ENCODE measurements at regions not wholly inside any gene's neighbourhood (a gene's known extent, or its start where the extent isn't known, plus 50 kb on each side); places are given as distances from the start of the nearest gene placed in this dataset.
A peak's percentile ranks its signal among the peaks of the same experiment; 100 is the strongest.

- no peak for DNase-seq (ENCODE audit: low read depth, low spot score)
- POLR2A ChIA-PET, result no interaction called here
- TF ChIP-seq, protein P1, sequence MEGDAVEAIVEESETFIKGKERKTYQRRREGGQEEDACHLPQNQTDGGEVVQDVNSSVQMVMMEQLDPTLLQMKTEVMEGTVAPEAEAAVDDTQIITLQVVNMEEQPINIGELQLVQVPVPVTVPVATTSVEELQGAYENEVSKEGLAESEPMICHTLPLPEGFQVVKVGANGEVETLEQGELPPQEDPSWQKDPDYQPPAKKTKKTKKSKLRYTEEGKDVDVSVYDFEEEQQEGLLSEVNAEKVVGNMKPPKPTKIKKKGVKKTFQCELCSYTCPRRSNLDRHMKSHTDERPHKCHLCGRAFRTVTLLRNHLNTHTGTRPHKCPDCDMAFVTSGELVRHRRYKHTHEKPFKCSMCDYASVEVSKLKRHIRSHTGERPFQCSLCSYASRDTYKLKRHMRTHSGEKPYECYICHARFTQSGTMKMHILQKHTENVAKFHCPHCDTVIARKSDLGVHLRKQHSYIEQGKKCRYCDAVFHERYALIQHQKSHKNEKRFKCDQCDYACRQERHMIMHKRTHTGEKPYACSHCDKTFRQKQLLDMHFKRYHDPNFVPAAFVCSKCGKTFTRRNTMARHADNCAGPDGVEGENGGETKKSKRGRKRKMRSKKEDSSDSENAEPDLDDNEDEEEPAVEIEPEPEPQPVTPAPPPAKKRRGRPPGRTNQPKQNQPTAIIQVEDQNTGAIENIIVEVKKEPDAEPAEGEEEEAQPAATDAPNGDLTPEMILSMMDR (IDR thresholded peaks at IDR 0.05; ENCODE audit: insufficient read depth, low read length, missing control alignments), result no peak
- CTCF ChIA-PET, result no interaction called here
- no peak overlapping the region for H3K4me3 ChIP-seq (ENCODE audit: low read depth, low read length)
Measured at GRCh38 chr16:75924397-75924796, 198.1 kb upstream of the CPHXL start.

DNA sequence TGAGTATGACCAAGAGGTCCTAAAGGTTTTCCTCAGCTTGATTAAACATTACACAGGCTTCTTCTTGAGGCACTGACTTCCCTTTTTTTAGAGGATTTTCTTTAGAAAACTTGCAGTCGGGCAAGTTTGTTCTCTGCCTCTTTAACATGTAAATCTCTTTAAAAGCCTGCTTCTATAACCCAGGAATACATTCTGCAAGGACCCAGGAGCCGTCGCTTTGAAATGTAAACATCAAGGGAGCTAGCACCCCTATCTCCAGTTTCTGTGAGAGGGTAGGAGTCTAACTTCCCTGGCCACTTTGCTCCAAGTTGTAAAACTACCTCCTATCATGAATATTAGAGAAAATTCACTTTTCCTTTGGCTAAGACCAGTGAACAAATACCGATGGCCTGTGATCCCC, 201.5 kb upstream of the CPHXL start:
- DNase-seq (ENCODE audit: low read depth, low spot score), result no peak
- POLR2A ChIA-PET, result no interaction called here
- no peak overlapping the region for H3K4me3 ChIP-seq (ENCODE audit: low read depth, low read length)
- TF ChIP-seq, protein P1 (IDR thresholded peaks at IDR 0.05; ENCODE audit: insufficient read depth, low read length, missing control alignments), result no peak
- CTCF ChIA-PET, result no interaction called here

GRCh38 chr16:75928295-75928694, 202.0 kb upstream of the CPHXL start:
- ChIA-PET POLR2A (no interaction called here), CTCF (no interaction called here)

GRCh38 chr16:75929046-75929445, 202.8 kb upstream of the CPHXL start:
- H3K4me3 ChIP-seq (ENCODE audit: low read depth, low read length), result no peak overlapping the region
- TF ChIP-seq, protein P1 (IDR thresholded peaks at IDR 0.05; ENCODE audit: insufficient read depth, low read length, missing control alignments), result no peak
- ChIA-PET POLR2A (no interaction called here), CTCF (no interaction called here)
- DNase-seq (ENCODE audit: low read depth, low spot score), result no peak

More at GRCh38 chr16:75928295-75928694, 202.0 kb upstream of the CPHXL start:
- DNase-seq (ENCODE audit: low read depth, low spot score), result no peak
- H3K4me3 ChIP-seq (ENCODE audit: low read depth, low read length), result no peak overlapping the region
- TF ChIP-seq, protein P1 (IDR thresholded peaks at IDR 0.05; ENCODE audit: insufficient read depth, low read length, missing control alignments), result no peak

GRCh38 chr16:75931043-75931442, 204.8 kb upstream of the CPHXL start:
- TF ChIP-seq, protein P1 (IDR thresholded peaks at IDR 0.05; ENCODE audit: insufficient read depth, low read length, missing control alignments), result no peak
- H3K4me3 ChIP-seq (ENCODE audit: low read depth, low read length), result no peak overlapping the region
- CTCF ChIA-PET, result no interaction called here
- POLR2A ChIA-PET, result no interaction called here
- DNase-seq (ENCODE audit: low read depth, low spot score), result peak; percentile 58

DNA sequence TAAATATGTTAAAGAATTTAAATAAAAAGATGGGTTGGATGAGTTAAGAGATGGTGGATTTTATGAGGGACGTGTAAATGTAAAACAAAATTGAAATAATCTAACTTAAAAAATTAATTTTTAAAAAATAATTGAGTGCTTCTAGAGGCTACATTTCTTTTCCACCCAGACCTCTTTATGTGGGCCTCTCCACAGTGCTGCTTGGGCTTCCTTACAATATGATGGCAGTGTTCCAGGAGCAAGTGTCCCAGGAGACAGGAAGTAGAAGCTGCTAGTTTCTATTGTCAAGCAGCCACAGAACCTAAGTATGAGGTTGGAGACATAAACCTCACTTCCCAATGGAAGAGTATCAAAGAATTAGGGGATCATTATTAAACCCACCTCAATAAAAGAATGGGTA, 205.7 kb upstream of the CPHXL start:
- no peak for DNase-seq (ENCODE audit: low read depth, low spot score)
- H3K4me3 ChIP-seq (ENCODE audit: low read depth, low read length), result no peak overlapping the region
- ChIA-PET POLR2A (no interaction called here), CTCF (no interaction called here)
- TF ChIP-seq, protein P1 (IDR thresholded peaks at IDR 0.05; ENCODE audit: insufficient read depth, low read length, missing control alignments), result no peak

Data from AG04449 (cell line).